PC-9 (cell line): ENCODE measurements at regions not wholly inside any gene's neighbourhood (a gene's known extent, or its start where the extent isn't known, plus 50 kb on each side); places are given as distances from the start of the nearest gene placed in this dataset.

ENCODE experiments used
- BruUV-seq: library from RNA; stranded (reverse); fragments of 400-500 nt; replicated peaks from 2 replicates; lab custom pipeline; 2021; lab: Mats Ljungman, UMichigan
- CTCF ChIA-PET: fragments of 300-600 bp; sonication (Branson Sonifier 250); formaldehyde crosslinking; loops from one replicate; lab custom pipeline; 2022; ENCODE audit warnings: antibody characterized with exemption; lab: Charles Lee
- POLR2A ChIA-PET: fragments of 300-600 bp; sonication (Branson Sonifier 250); formaldehyde crosslinking; loops from one replicate; lab custom pipeline; 2022; ENCODE audit warnings: antibody characterized with exemption; ENCODE audit not compliant: unreplicated experiment; lab: Charles Lee
- DNase-seq, 2 experiments: peaks; one replicate each; pipeline versions ENCODE4 v3.0.0 to v3.0.0-alpha.2; 2015 to 2022; ENCODE audit warnings: mixed read lengths in 1 of 2
- H2AFZ ChIP-seq: fragments of 200-600 bp; sonication (generic); 2 replicates; pipeline ENCODE4 v1.8.1; 2017; ENCODE audit warnings: antibody characterized with exemption
- H3F3A ChIP-seq: fragments of 200-600 bp; sonication (generic); 2 replicates; pipeline ENCODE4 v1.8.1; 2017; ENCODE audit warnings: antibody characterized with exemption, mild to moderate bottlenecking, low read depth; ENCODE audit not compliant: insufficient read depth
- H3K27ac ChIP-seq: fragments of 200-600 bp; sonication (generic); 2 replicates; pipeline ENCODE4 v1.6.1; 2016; ENCODE audit warnings: mixed run types
- H3K27me3 ChIP-seq: fragments of 200-600 bp; sonication (generic); 2 replicates; pipeline ENCODE4 v1.6.1; 2016; ENCODE audit warnings: low read depth, mixed run types; ENCODE audit not compliant: insufficient read depth
- H3K36me3 ChIP-seq: fragments of 200-600 bp; sonication (generic); 2 replicates; pipeline ENCODE4 v1.6.1; 2016; ENCODE audit warnings: low read depth, mixed run types
- H3K4me1 ChIP-seq: fragments of 200-600 bp; sonication (generic); replicated peaks from 2 replicates; pipeline ENCODE4 v1.6.1; 2016; ENCODE audit warnings: mixed run types; ENCODE audit not compliant: insufficient read depth
- H3K4me2 ChIP-seq: fragments of 200-600 bp; sonication (generic); 2 replicates; pipeline ENCODE4 v1.6.1; 2017; ENCODE audit warnings: mixed run types
- H3K4me3 ChIP-seq: fragments of 200-600 bp; sonication (generic); 2 replicates; pipeline ENCODE4 v1.6.1; 2016; ENCODE audit warnings: mixed run types
- H3K79me2 ChIP-seq: fragments of 200-600 bp; sonication (generic); 2 replicates; pipeline ENCODE4 v1.6.1; 2017; ENCODE audit warnings: low read depth, mixed run types
- H3K9me2 ChIP-seq: fragments of 200-600 bp; sonication (generic); 2 replicates; pipeline ENCODE4 v1.8.1; 2017; ENCODE audit warnings: mild to moderate bottlenecking; ENCODE audit not compliant: insufficient read depth
- H3K9me3 ChIP-seq: fragments of 200-600 bp; sonication (generic); 2 replicates; pipeline ENCODE4 v1.8.1; 2016; ENCODE audit warnings: low read depth; ENCODE audit not compliant: insufficient read depth
- H4K20me1 ChIP-seq: fragments of 200-600 bp; sonication (generic); 2 replicates; pipeline ENCODE4 v1.8.1; 2017; ENCODE audit not compliant: insufficient read depth
- CTCF ChIP-seq: fragments of 200-600 bp; sonication (generic); conservative IDR thresholded peaks from 2 replicates; pipeline ENCODE4 v1.6.1; 2017; ENCODE audit warnings: mixed run types, antibody characterized with exemption, mild to moderate bottlenecking, moderate library complexity
- EZH2 ChIP-seq: fragments of 200-600 bp; sonication (generic); IDR thresholded peaks from 2 replicates; pipeline ENCODE4 v1.8.0; 2017; ENCODE audit warnings: antibody characterized with exemption, low read depth
- intact Hi-C: fragments of 100-400 bp; cut with micrococcal nuclease; formaldehyde crosslinking; loops from one replicate; pipeline ENCODE4 v1.10.0; 2022; ENCODE audit not compliant: unreplicated experiment

- Histone ChIP-seq H3K27ac (no peak overlapping the region), H3K79me2 (no peaks in the 10 kb centered on the region), H3K36me3 (no peaks in the 10 kb centered on the region), H3F3A (no peaks in the 10 kb centered on the region), H4K20me1 (no peaks in the 10 kb centered on the region), H3K9me3 (no peaks in the 10 kb centered on the region), H3K4me3 (no peak overlapping the region), H3K9me2 (no peaks in the 10 kb centered on the region), H2AFZ (no peak overlapping the region), H3K27me3 (no peaks in the 10 kb centered on the region), H3K4me2 (no peak overlapping the region), H3K4me1 (no peaks in the 10 kb centered on the region)
- intact Hi-C loops, result no loop called here
- no TSS peak for BruUV-seq
- TF ChIP-seq EZH2, result no peak
- no peak for DNase-seq
- CTCF ChIA-PET, result no interaction called here
- POLR2A ChIA-PET, result no interaction called here
Measured at GRCh38 chr18:34548973-34549294, 161.2 kb upstream of the DTNA start.

- intact Hi-C loops, result no loop called here
- no peaks in the 10 kb centered on the region for H3K36me3 ChIP-seq
- DNase-seq, result no peak
- no peaks in the 10 kb centered on the region for H4K20me1 ChIP-seq
- BruUV-seq, result no TSS peak
- no peaks in the 10 kb centered on the region for H3K9me2 ChIP-seq
- CTCF ChIA-PET, result no interaction called here
- no peaks in the 10 kb centered on the region for H3K9me3 ChIP-seq
- H3K27ac ChIP-seq, result no peak overlapping the region
- no peaks in the 10 kb centered on the region for H3K27me3 ChIP-seq
- H3K4me3 ChIP-seq, result no peak overlapping the region
- no peak overlapping the region for H3K4me2 ChIP-seq
- H3F3A ChIP-seq, result no peaks in the 10 kb centered on the region
- H2AFZ ChIP-seq, result no peak overlapping the region
- H3K79me2 ChIP-seq, result no peaks in the 10 kb centered on the region
- no peak for TF ChIP-seq CTCF
- TF ChIP-seq EZH2, result no peak
- no peaks in the 10 kb centered on the region for H3K4me1 ChIP-seq
- POLR2A ChIA-PET, result no interaction called here
Measured at GRCh38 chr18:34549367-34549766, 160.7 kb upstream of the DTNA start.

- no peaks in the 10 kb centered on the region for H3K79me2 ChIP-seq
- no peaks in the 10 kb centered on the region for H3K36me3 ChIP-seq
- TF ChIP-seq EZH2 (no peak), CTCF (no peak)
- ChIA-PET POLR2A (no interaction called here), CTCF (interaction anchor here (0.6 kb wide), 1 partner anchor 263 kb away, joined by 10 read pairs; no protein-coding TSS in a partner anchor)
- no peaks in the 10 kb centered on the region for H3K4me1 ChIP-seq
- DNase-seq, result no peak
- H3K4me3 ChIP-seq, result no peak overlapping the region
- no peak overlapping the region for H3K4me2 ChIP-seq
- no TSS peak for BruUV-seq
- no peaks in the 10 kb centered on the region for H3K9me2 ChIP-seq
- H4K20me1 ChIP-seq, result no peaks in the 10 kb centered on the region
- H3K27me3 ChIP-seq, result no peaks in the 10 kb centered on the region
- no peak overlapping the region for H2AFZ ChIP-seq
- no peaks in the 10 kb centered on the region for H3F3A ChIP-seq
- no peak overlapping the region for H3K27ac ChIP-seq
- intact Hi-C loops, result no loop called here
- no peaks in the 10 kb centered on the region for H3K9me3 ChIP-seq
Measured at GRCh38 chr18:34550156-34550555, 159.9 kb upstream of the DTNA start.

GRCh38 chr18:34550902-34551301 lies 159.2 kb upstream of the DTNA start:
- no peak overlapping the region for H2AFZ ChIP-seq
- no peaks in the 10 kb centered on the region for H3K79me2 ChIP-seq
- intact Hi-C loops, result no loop called here
- H3K4me3 ChIP-seq, result no peak overlapping the region
- TF ChIP-seq EZH2, result no peak
- no peak for DNase-seq
- ChIA-PET POLR2A (no interaction called here), CTCF (interaction anchor here (0.6 kb wide), 1 partner anchor 263 kb away, joined by 10 read pairs; no protein-coding TSS in a partner anchor)
- H3K36me3 ChIP-seq, result no peaks in the 10 kb centered on the region
- no peaks in the 10 kb centered on the region for H3K9me3 ChIP-seq
- H4K20me1 ChIP-seq, result no peaks in the 10 kb centered on the region
- no peaks in the 10 kb centered on the region for H3K27me3 ChIP-seq
- no peaks in the 10 kb centered on the region for H3K9me2 ChIP-seq
- no peak overlapping the region for H3K4me2 ChIP-seq
- BruUV-seq, result no TSS peak
- H3K27ac ChIP-seq, result no peak overlapping the region
- no peaks in the 10 kb centered on the region for H3K4me1 ChIP-seq
- no peaks in the 10 kb centered on the region for H3F3A ChIP-seq
